HepG2 (cell line): ENCODE measurements at regions not wholly inside any gene's neighbourhood (a gene's known extent, or its start where the extent isn't known, plus 50 kb on each side); places are given as distances from the start of the nearest gene placed in this dataset.

ENCODE experiments used
- BRCA1 ChIP-seq: sonication (generic); formaldehyde crosslinking; IDR thresholded peaks from 2 replicates; pipeline ENCODE4 v1.4.0; 2020; ENCODE audit warnings: missing genetic modification reagents
- CCDC6 ChIP-seq: sonication (generic); formaldehyde crosslinking; IDR thresholded peaks from 2 replicates; pipeline ENCODE4 v1.8.1; 2022; ENCODE audit warnings: mild to moderate bottlenecking, missing genetic modification reagents, moderate library complexity
- POLR2A ChIP-seq, 2 experiments: IDR thresholded peaks; 2 replicates each; pipeline ENCODE4 v1.6.1; 2011; ENCODE audit warnings: low read depth in 2 of 2, low read length in 2 of 2, mild to moderate bottlenecking in 1 of 2, moderate library complexity in 1 of 2; ENCODE audit not compliant: insufficient read depth in 1 of 2
- TF ChIP-seq, protein P1 (sequence below): sonication (generic); formaldehyde crosslinking; IDR thresholded peaks from 2 replicates; pipeline ENCODE4 v1.5.0; 2020; ENCODE audit warnings: missing genetic modification reagents

DNA sequence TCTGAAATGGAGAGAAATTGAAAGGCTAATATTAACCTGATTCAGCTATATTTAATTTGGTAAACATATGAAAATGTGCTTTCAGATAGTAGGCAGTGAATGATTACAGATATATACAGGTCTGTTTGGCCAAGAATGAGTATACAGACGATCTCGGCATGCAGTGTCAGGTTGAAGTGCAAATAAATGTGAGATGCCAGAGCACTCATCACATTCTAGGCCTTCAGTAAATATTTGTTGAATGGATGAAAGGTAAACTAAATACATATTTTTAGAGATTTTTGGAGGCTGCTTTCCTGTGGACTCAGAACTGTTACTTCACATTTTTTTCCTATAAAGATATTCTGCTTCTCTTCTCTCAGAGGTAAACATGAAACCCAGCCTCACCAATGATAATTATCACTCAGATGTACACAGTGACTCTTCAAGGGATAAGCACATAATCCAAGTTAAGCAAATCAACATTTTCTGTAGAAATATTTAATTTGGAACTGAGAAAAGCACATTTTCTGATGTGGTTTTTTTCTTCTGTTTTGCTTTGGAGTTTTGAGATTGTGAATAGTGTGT is 702.9 kb downstream of the BRINP3 start:
- TF ChIP-seq POLR2A (IDR thresholded peaks at IDR 0.05; ENCODE audit: insufficient read depth in 1 of 2, low read depth in 2 of 2, low read length in 2 of 2): no peak
- TF ChIP-seq, protein P1, sequence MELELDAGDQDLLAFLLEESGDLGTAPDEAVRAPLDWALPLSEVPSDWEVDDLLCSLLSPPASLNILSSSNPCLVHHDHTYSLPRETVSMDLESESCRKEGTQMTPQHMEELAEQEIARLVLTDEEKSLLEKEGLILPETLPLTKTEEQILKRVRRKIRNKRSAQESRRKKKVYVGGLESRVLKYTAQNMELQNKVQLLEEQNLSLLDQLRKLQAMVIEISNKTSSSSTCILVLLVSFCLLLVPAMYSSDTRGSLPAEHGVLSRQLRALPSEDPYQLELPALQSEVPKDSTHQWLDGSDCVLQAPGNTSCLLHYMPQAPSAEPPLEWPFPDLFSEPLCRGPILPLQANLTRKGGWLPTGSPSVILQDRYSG (CRISPR knock-in tag): no peak
- no peak for TF ChIP-seq BRCA1 (CRISPR knock-in tag)
- no peak for TF ChIP-seq CCDC6
